Astrocyte (in vitro differentiated cells and primary cell): ENCODE measurements at regions not wholly inside any gene's neighbourhood (a gene's known extent, or its start where the extent isn't known, plus 50 kb on each side); places are given as distances from the start of the nearest gene placed in this dataset.

Experiments
- EZH2 ChIP-seq: IDR thresholded peaks from 2 replicates; pipeline ENCODE4 v1.6.1; 2012; ENCODE audit warnings: mild to moderate bottlenecking, low read length, inconsistent platforms; ENCODE audit not compliant: insufficient read depth
- TF ChIP-seq, protein P1 (sequence below): IDR thresholded peaks from 2 replicates; pipeline ENCODE4 v1.5.1; 2011; ENCODE audit warnings: low read depth, mild to moderate bottlenecking, inconsistent platforms, low read length, moderate library complexity; ENCODE audit not compliant: insufficient read depth

DNA sequence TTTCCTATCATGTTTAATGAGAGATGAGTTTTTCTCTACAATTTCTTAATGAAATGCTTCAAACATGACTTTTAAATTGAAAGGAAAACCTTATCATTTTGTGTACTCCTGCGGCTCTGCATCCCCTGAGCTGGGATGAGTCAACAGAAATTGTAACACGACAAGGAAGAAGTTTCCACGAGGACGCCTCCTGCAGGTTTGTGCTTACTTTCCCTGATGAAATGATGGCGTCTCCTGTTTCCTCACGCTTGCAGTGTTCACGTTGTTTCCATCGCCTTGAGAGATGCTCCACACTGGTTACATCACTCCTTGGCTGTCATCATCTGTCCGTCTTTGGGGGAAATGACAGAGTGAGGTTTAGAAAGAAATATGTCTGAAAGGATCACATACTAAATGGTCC is 233.7 kb upstream of the ZFP64 start:
- TF ChIP-seq, protein P1, sequence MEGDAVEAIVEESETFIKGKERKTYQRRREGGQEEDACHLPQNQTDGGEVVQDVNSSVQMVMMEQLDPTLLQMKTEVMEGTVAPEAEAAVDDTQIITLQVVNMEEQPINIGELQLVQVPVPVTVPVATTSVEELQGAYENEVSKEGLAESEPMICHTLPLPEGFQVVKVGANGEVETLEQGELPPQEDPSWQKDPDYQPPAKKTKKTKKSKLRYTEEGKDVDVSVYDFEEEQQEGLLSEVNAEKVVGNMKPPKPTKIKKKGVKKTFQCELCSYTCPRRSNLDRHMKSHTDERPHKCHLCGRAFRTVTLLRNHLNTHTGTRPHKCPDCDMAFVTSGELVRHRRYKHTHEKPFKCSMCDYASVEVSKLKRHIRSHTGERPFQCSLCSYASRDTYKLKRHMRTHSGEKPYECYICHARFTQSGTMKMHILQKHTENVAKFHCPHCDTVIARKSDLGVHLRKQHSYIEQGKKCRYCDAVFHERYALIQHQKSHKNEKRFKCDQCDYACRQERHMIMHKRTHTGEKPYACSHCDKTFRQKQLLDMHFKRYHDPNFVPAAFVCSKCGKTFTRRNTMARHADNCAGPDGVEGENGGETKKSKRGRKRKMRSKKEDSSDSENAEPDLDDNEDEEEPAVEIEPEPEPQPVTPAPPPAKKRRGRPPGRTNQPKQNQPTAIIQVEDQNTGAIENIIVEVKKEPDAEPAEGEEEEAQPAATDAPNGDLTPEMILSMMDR: no peak
- TF ChIP-seq EZH2: no peak
